PFSK-1 (cell line): ENCODE measurements at regions not wholly inside any gene's neighbourhood (a gene's known extent, or its start where the extent isn't known, plus 50 kb on each side); places are given as distances from the start of the nearest gene placed in this dataset.

Experiments
- FOXP2 ChIP-seq: optimal IDR thresholded peaks from 2 replicates; pipeline ENCODE3; 2011; ENCODE audit warnings: borderline replicate concordance, control low read depth, inconsistent platforms; ENCODE audit not compliant: insufficient read depth; ENCODE audit errors: extremely low read length, extremely low read depth
- POLR2AphosphoS5 ChIP-seq: IDR thresholded peaks from 2 replicates; pipeline ENCODE4 v1.6.1; 2012; ENCODE audit warnings: low read depth, mild to moderate bottlenecking, control low read depth, low read length, moderate library complexity
- SIN3A ChIP-seq: IDR thresholded peaks from 2 replicates; pipeline ENCODE4 v1.6.1; 2012; ENCODE audit warnings: mild to moderate bottlenecking, low read length, moderate library complexity, borderline replicate concordance; ENCODE audit not compliant: insufficient read depth
- TAF1 ChIP-seq: IDR thresholded peaks from 2 replicates; pipeline ENCODE4 v1.6.1; 2012; ENCODE audit warnings: low read length, control low read depth, borderline replicate concordance; ENCODE audit not compliant: insufficient read depth
- TF ChIP-seq, protein P1 (sequence below), 2 experiments: IDR thresholded peaks; 2 replicates each; pipeline versions ENCODE4 v1.6.1 to v1.8.0; 2011 to 2012; ENCODE audit warnings: low read depth in 2 of 2, low read length in 2 of 2, control low read depth in 1 of 2, inconsistent platforms in 1 of 2, mild to moderate bottlenecking in 1 of 2, moderate library complexity in 1 of 2; ENCODE audit not compliant: insufficient read depth in 1 of 2

DNA sequence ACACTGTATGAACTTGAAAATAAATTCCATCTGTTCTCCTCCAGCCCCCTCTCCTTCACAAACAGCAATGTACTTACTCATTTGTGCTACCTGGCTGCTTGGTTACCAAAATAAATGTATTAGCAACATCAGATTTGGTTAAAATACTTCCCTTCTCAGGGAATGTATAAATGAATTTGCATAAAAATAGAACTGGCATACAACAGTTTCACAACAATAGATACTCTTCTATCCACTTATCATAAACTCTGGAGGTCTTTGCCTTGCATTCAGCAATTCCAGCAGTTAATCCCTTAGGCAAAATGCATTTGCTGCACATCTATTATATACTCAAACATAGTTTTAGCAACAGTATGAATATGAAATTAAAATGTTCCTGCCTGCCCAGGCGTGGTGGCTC, 658.2 kb downstream of the CENPC start:
- TF ChIP-seq, protein P1, sequence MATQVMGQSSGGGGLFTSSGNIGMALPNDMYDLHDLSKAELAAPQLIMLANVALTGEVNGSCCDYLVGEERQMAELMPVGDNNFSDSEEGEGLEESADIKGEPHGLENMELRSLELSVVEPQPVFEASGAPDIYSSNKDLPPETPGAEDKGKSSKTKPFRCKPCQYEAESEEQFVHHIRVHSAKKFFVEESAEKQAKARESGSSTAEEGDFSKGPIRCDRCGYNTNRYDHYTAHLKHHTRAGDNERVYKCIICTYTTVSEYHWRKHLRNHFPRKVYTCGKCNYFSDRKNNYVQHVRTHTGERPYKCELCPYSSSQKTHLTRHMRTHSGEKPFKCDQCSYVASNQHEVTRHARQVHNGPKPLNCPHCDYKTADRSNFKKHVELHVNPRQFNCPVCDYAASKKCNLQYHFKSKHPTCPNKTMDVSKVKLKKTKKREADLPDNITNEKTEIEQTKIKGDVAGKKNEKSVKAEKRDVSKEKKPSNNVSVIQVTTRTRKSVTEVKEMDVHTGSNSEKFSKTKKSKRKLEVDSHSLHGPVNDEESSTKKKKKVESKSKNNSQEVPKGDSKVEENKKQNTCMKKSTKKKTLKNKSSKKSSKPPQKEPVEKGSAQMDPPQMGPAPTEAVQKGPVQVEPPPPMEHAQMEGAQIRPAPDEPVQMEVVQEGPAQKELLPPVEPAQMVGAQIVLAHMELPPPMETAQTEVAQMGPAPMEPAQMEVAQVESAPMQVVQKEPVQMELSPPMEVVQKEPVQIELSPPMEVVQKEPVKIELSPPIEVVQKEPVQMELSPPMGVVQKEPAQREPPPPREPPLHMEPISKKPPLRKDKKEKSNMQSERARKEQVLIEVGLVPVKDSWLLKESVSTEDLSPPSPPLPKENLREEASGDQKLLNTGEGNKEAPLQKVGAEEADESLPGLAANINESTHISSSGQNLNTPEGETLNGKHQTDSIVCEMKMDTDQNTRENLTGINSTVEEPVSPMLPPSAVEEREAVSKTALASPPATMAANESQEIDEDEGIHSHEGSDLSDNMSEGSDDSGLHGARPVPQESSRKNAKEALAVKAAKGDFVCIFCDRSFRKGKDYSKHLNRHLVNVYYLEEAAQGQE (IDR thresholded peaks at IDR 0.05; ENCODE audit: insufficient read depth in 1 of 2, low read depth in 2 of 2, low read length in 2 of 2) = no peak
- no peak for TF ChIP-seq POLR2AphosphoS5
- no peak for TF ChIP-seq FOXP2
- TF ChIP-seq TAF1 = no peak
- no peak for TF ChIP-seq SIN3A
